B cell (primary cell): ENCODE measurements at regions not wholly inside any gene's neighbourhood (a gene's known extent, or its start where the extent isn't known, plus 50 kb on each side); places are given as distances from the start of the nearest gene placed in this dataset.

ENCODE experiments used
- ATAC-seq: fragments of 200-7000 bp; cut with Tn5 transposase; one replicate; pipeline ENCODE4 v1.10.0; 2021; ENCODE audit warnings: low read depth, mild to moderate bottlenecking, moderate number of reproducible peaks, moderate library complexity
- CTCF ChIA-PET: fragments of 350-600 bp; sonication (Branson Sonifier 250); formaldehyde crosslinking; loops from one replicate; lab custom pipeline; 2021; ENCODE audit warnings: antibody characterized with exemption, inconsistent platforms; lab: Charles Lee
- POLR2A ChIA-PET: fragments of 350-600 bp; sonication (Branson Sonifier 250); formaldehyde crosslinking; loops from one replicate; lab custom pipeline; 2021; ENCODE audit warnings: antibody characterized with exemption; lab: Charles Lee
- DNase-seq: peaks from one replicate; pipeline ENCODE4 v3.0.0; 2013
- H2AFZ ChIP-seq: 2 replicates; pipeline ENCODE4 v1.6.1; 2012; ENCODE audit warnings: mild to moderate bottlenecking, low read depth, low read length; ENCODE audit not compliant: insufficient read depth, poor library complexity, severe bottlenecking
- H3K27ac ChIP-seq, 2 donors: 1 replicate in 1 of 2; 2 replicates in 1 of 2; pipeline ENCODE4 v1.5.1; 2012 to 2013; ENCODE audit warnings: low read length in 2 of 2, mild to moderate bottlenecking in 2 of 2, moderate library complexity in 1 of 2
- H3K27me3 ChIP-seq, 4 experiments: fragments of 200-600 bp in 1 of 4; sonication (generic) in 1 of 4; replicated peaks in 1 of 4; 1 replicate in 2 of 4; 2 replicates in 2 of 4; pipeline versions ENCODE4 v1.6.1 to v1.7.0; 2013 to 2016; ENCODE audit warnings: low read length in 3 of 4, mild to moderate bottlenecking in 2 of 4, mixed read lengths in 1 of 4, moderate library complexity in 1 of 4; ENCODE audit not compliant: insufficient read depth in 4 of 4, control insufficient read depth in 3 of 4; ENCODE audit errors: control extremely low read depth in 1 of 4
- H3K36me3 ChIP-seq, 2 experiments: replicated peaks in 1 of 2; 1 replicate in 1 of 2; 2 replicates in 1 of 2; pipeline versions ENCODE4 v1.6.1 to v1.7.1; 2013; ENCODE audit warnings: low read length in 1 of 2; ENCODE audit not compliant: insufficient read depth in 2 of 2, control insufficient read depth in 1 of 2; ENCODE audit errors: control extremely low read depth in 1 of 2, extremely low read depth in 1 of 2
- H3K4me1 ChIP-seq, 2 donors: fragments of 200-600 bp in 1 of 2; sonication (generic) in 1 of 2; 1 replicate in 1 of 2; 2 replicates in 1 of 2; pipeline versions ENCODE4 v1.5.1 to v1.6.1; 2013 to 2017; ENCODE audit warnings: low read length in 2 of 2; ENCODE audit not compliant: control insufficient read depth in 2 of 2, insufficient read depth in 2 of 2
- H3K4me2 ChIP-seq: replicated peaks from 2 replicates; pipeline ENCODE3; 2012; ENCODE audit warnings: mild to moderate bottlenecking, low read depth, low read length; ENCODE audit not compliant: poor library complexity, severe bottlenecking
- H3K4me3 ChIP-seq, 5 experiments: fragments of 200-600 bp in 1 of 5; sonication (generic) in 1 of 5; 1 replicate in 3 of 5; 2 replicates in 2 of 5; pipeline versions ENCODE4 v1.5.1 to v1.7.0; 2011 to 2016; ENCODE audit warnings: low read length in 4 of 5, mild to moderate bottlenecking in 4 of 5, low read depth in 2 of 5, control low read depth in 1 of 5, moderate library complexity in 1 of 5; ENCODE audit not compliant: insufficient read depth in 1 of 5; ENCODE audit errors: control extremely low read depth in 1 of 5, extremely low read depth in 1 of 5
- H3K79me2 ChIP-seq: fragments of 200-600 bp; sonication (generic); one replicate; pipeline ENCODE4 v1.6.0; 2016; ENCODE audit warnings: low read length; ENCODE audit not compliant: control insufficient read depth, insufficient read depth
- H3K9ac ChIP-seq: fragments of 200-600 bp; sonication (generic); 2 replicates; pipeline ENCODE4 v1.6.1; 2017; ENCODE audit warnings: mild to moderate bottlenecking, low read length, moderate library complexity
- H3K9me3 ChIP-seq, 3 donors: one replicate each; pipeline versions ENCODE4 v1.6.1 to v1.7.1; 2013; ENCODE audit warnings: low read length in 2 of 3; ENCODE audit not compliant: control insufficient read depth in 2 of 3, insufficient read depth in 1 of 3; ENCODE audit errors: control extremely low read depth in 1 of 3
- H4K20me1 ChIP-seq: 2 replicates; pipeline ENCODE4 v1.6.0; 2012; ENCODE audit warnings: mild to moderate bottlenecking, low read length; ENCODE audit not compliant: insufficient read depth, control insufficient read depth, poor library complexity, severe bottlenecking
- H3K27ac Mint-ChIP-seq: one replicate; pipeline ENCODE4 v1.8.0; 2021; ENCODE audit warnings: mixed read lengths
- H3K27me3 Mint-ChIP-seq: one replicate; pipeline ENCODE4 v1.8.0; 2021; ENCODE audit warnings: mixed read lengths
- H3K4me1 Mint-ChIP-seq: one replicate; pipeline ENCODE4 v1.8.0; 2021; ENCODE audit warnings: mixed read lengths
- H3K4me3 Mint-ChIP-seq: one replicate; pipeline ENCODE4 v1.8.0; 2021; ENCODE audit warnings: mixed read lengths
- H3K9me3 Mint-ChIP-seq: one replicate; pipeline ENCODE4 v1.8.0; 2022; ENCODE audit warnings: mixed read lengths; ENCODE audit not compliant: insufficient read depth
- EZH2 ChIP-seq: IDR thresholded peaks from 2 replicates; pipeline ENCODE4 v1.6.1; 2012; ENCODE audit warnings: borderline replicate concordance, low read depth, mild to moderate bottlenecking, moderate library complexity, low read length; ENCODE audit not compliant: insufficient read depth, poor library complexity, severe bottlenecking
- WGBS: methylation state at CpG from one replicate; pipeline ENCODE4 v1.1.5; 2013; ENCODE audit warnings: missing lambda C conversion rate; ENCODE audit not compliant: insufficient coverage; 5-methylcytosine and 5-hydroxymethylcytosine counted together
- intact Hi-C: fragments of 100-400 bp; cut with micrococcal nuclease; formaldehyde crosslinking; loops from one replicate; pipeline ENCODE4 v1.10.0; 2022
- TF ChIP-seq, protein P1 (sequence below): fragments of 200-600 bp; IDR thresholded peaks from one replicate; pipeline ENCODE4 v1.8.0; 2022; ENCODE audit warnings: antibody characterized with exemption, mild to moderate bottlenecking

- WGBS = 95% methylated on average over 4 of the region's 7 CpGs
- no peak overlapping the region for H3K4me2 ChIP-seq
- H3K4me1 Mint-ChIP-seq = no peaks in the 10 kb centered on the region
- no peaks in the 10 kb centered on the region for H3K4me1 ChIP-seq
- ChIA-PET CTCF (no interaction called here), POLR2A (no interaction called here)
- DNase-seq = no peak
- H2AFZ ChIP-seq = no peak overlapping the region
- intact Hi-C loops = no loop called here
- no peaks in the 10 kb centered on the region for H3K36me3 ChIP-seq
- H3K9ac ChIP-seq = no peak overlapping the region
- no peaks in the 10 kb centered on the region for H3K27me3 ChIP-seq
- H3K4me3 ChIP-seq = no peak overlapping the region
- no peak overlapping the region for H3K27ac ChIP-seq
- no peaks in the 10 kb centered on the region for H4K20me1 ChIP-seq
- TF ChIP-seq, protein P1, sequence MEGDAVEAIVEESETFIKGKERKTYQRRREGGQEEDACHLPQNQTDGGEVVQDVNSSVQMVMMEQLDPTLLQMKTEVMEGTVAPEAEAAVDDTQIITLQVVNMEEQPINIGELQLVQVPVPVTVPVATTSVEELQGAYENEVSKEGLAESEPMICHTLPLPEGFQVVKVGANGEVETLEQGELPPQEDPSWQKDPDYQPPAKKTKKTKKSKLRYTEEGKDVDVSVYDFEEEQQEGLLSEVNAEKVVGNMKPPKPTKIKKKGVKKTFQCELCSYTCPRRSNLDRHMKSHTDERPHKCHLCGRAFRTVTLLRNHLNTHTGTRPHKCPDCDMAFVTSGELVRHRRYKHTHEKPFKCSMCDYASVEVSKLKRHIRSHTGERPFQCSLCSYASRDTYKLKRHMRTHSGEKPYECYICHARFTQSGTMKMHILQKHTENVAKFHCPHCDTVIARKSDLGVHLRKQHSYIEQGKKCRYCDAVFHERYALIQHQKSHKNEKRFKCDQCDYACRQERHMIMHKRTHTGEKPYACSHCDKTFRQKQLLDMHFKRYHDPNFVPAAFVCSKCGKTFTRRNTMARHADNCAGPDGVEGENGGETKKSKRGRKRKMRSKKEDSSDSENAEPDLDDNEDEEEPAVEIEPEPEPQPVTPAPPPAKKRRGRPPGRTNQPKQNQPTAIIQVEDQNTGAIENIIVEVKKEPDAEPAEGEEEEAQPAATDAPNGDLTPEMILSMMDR = no peak
- TF ChIP-seq EZH2 = no peak
- no peaks in the 10 kb centered on the region for H3K27me3 Mint-ChIP-seq
- H3K27ac Mint-ChIP-seq = no peak overlapping the region
- no peak overlapping the region for H3K4me3 Mint-ChIP-seq
- no peaks in the 10 kb centered on the region for H3K9me3 ChIP-seq
- no peak for ATAC-seq
- H3K9me3 Mint-ChIP-seq = no peaks in the 10 kb centered on the region
- H3K79me2 ChIP-seq = no peaks in the 10 kb centered on the region
Observed at GRCh38 chr20:52049001-52049731, 142.4 kb downstream of the ZFP64 start.
